ENCODE measurements at regions not wholly inside any gene's neighbourhood (a gene's known extent, or its start where the extent isn't known, plus 50 kb on each side); places are given as distances from the start of the nearest gene placed in this dataset.

GRCh38 chr14:36390718-36391117 is 70.3 kb upstream of the MBIP start:
- no peak for TF ChIP-seq SOX5 (CRISPR knock-in tag; IDR thresholded peaks at IDR 0.05; ENCODE audit: borderline replicate concordance)
- TF ChIP-seq CBX2 (IDR thresholded peaks at IDR 0.05; ENCODE audit: low read depth, low read length): no peak
- TF ChIP-seq CBX2 (CRISPR knock-in tag; IDR thresholded peaks at IDR 0.05; ENCODE audit: low read depth): no peak
- TF ChIP-seq HMGA1 (CRISPR knock-in tag; conservative IDR thresholded peaks at IDR 0.05): no peak

All from HepG2 (cell line).